ENCODE measurements at regions not wholly inside any gene's neighbourhood (a gene's known extent, or its start where the extent isn't known, plus 50 kb on each side); places are given as distances from the start of the nearest gene placed in this dataset.

DNA sequence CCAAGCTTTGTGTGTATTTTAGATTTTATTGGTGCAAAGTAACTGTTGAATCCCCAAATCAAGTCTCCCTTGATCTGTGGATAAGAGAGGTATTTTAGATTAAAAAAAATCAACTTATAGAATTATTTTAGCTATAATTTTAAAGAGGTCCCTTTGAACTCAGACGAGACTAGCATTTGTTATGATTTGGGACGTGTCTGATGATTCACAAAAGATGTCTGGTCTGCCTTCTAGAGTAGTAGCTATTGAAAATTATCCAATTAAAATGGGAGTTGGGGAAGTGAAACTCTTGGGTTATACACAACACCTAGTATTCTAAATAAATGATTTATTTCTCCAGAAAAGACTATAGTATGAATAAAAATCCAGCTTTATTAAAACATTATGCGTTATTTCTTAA is 227.9 kb upstream of the GRIA4 start:
- no peak for TF ChIP-seq TAF1 (IDR thresholded peaks at IDR 0.05; ENCODE audit: borderline replicate concordance, insufficient read depth, low read length)
- TF ChIP-seq POLR2AphosphoS5 (IDR thresholded peaks at IDR 0.05; ENCODE audit: low read depth, low read length) = no peak
- no peak for TF ChIP-seq FOXP2 (optimal IDR thresholded peaks at IDR 0.05; ENCODE audit: borderline replicate concordance, extremely low read depth, extremely low read length, insufficient read depth)

Measured in PFSK-1 (cell line).